HG02870 (cell line): ENCODE measurements at regions not wholly inside any gene's neighbourhood (a gene's known extent, or its start where the extent isn't known, plus 50 kb on each side); places are given as distances from the start of the nearest gene placed in this dataset.

Source experiments
- ATAC-seq: cut with Tn5 transposase; IDR thresholded peaks from one replicate; pipeline ENCODE4 v1.9.1; 2021; ENCODE audit warnings: mild to moderate bottlenecking, moderate library complexity; ENCODE audit not compliant: unreplicated experiment

DNA sequence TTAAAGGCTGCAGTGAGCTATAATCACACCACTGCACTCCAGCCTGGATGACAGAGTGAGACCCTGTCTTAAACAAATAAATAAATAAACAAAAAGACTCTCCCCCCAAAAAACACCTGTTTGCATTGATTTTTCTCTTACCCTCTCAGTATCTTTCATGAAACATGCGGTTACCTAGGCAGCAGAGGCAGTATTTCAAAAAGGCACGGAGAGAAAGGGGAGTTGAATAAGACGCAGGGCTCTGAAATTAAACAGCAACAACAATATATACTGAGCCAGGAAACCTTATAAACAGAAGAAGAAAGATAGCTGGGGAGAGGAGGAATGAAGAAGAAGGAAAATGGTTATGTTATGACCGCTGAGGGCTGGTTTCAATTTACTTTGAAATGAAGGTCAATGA lies 277.6 kb downstream of the BTG1 start:
- no peak for ATAC-seq

DNA sequence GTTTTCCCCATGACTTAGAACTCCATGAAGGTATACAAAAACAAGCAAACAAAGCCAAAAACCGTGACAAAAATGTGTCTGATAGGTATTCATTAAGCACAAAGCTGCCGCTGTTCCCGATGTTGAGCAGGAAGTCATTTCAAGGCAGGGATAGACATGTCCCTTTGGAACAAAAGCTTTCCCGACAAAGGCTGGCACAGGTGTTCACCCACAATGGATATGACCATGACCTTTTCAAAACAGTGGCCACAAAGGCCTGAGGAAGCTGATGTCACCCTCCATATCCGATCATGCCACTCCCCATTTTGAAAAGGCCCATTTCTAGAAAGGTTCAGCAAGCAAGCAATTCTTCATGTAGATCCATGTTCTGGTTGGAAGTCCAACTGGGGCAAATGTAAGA lies 279.1 kb downstream of the BTG1 start:
- ATAC-seq: no peak

DNA sequence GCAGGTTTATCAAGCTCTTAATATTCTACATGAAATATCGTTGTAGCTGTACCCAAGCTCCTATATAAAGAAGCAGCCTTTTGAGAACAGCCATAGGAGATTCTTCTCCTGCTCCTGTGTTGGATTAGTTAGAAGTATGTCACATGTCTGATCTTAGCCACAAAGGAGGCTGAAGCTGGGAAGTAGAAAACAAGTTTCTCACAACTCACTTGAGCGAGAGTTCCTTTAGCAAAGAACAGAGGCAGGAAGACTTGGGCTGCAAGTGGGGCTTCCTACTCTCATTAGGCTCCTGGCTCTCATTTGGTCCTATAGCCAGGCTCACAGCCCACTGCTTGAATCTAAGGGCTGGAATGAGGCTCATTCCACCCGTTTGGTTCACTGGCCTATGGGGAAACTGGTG lies 281.9 kb downstream of the BTG1 start:
- no peak for ATAC-seq

DNA sequence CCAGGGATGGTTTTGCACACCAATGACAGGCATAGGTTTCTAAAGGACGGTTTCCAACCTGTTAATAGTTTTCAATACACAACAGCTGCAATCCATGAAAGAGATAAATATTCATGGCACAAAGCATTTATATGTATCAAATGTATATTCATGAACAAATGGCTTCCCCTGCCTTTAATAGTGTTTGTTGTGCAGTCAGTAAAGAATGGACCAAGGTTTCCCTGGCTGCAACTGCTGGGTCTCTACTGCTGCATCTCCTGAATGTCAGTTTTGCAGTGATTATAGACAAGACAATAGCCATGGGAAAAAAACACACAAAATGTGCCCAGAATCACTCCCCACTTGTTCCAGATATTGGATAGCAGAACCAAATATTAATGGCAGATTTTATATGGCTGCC lies 284.1 kb downstream of the BTG1 start:
- ATAC-seq: no peak

DNA sequence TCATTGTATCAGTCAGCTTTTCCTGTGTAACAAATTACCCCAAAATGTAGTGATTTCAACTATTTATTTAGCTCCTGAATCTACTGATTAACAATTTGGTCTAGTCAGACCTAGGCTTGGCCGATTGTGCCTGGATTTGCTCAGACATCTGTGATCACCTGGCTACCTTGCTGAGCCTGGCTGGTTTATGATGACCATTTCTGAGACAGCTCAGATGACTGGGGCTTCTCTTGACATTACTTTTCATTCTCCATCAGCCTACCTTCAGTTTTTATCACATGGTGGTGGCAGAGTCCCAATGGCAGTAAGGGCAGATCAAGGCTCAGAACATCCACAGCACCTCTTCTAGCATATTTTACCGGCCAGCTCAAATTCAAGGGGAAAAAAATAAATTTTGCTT lies 286.3 kb downstream of the BTG1 start:
- ATAC-seq: no peak

DNA sequence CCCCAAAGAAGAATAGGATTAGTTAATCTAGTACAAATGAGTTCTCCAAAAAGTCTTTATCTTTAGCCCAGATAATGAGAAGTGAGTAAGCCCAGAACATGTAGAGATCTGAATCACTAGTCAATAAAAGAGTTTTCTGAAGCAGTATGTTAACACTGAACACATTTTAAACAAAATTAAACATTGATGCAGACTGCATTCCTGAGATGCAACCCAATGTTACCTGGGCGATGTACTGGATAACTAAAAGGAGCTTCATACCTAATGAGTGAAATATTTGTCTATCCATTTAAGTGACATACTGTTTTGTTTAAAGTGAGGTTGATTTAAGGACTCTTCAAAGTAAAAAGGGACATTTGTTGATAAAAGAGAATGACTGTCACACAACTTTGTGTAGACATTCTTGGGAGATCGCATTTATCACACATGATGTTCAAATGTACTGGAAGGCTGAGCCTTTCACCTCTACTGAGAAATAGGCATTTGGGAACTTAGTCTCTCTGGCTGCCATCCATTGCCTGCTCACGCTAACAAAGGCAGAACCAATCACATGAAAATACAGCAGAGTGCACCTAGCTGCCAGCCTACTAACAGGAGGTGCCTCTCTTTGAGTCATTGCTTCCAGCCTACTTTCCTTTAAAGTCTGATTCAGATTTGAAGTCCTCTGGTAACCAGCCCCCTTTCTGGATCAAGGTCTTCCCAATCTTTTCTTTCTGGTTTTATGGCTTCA lies 287.7 kb downstream of the BTG1 start:
- no peak for ATAC-seq

DNA sequence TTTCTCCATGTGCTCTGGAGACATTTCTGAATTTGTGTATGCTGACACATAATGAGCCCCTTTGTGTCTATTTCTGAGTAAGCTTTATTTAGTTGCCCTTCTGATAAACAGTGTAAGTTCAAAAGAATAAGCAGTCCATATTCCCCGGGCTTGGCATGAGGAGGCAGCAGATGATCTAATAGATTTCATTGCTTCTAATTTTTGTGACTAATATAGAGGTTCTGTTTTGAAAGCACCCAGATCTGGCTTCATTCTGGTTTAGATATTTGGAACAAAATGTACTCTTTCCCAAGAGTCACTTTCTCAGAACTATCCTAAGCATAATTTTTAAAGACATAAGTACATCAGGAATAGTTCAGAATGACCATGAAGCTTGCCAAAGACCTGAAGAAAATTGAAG lies 290.9 kb downstream of the BTG1 start:
- ATAC-seq: no peak

DNA sequence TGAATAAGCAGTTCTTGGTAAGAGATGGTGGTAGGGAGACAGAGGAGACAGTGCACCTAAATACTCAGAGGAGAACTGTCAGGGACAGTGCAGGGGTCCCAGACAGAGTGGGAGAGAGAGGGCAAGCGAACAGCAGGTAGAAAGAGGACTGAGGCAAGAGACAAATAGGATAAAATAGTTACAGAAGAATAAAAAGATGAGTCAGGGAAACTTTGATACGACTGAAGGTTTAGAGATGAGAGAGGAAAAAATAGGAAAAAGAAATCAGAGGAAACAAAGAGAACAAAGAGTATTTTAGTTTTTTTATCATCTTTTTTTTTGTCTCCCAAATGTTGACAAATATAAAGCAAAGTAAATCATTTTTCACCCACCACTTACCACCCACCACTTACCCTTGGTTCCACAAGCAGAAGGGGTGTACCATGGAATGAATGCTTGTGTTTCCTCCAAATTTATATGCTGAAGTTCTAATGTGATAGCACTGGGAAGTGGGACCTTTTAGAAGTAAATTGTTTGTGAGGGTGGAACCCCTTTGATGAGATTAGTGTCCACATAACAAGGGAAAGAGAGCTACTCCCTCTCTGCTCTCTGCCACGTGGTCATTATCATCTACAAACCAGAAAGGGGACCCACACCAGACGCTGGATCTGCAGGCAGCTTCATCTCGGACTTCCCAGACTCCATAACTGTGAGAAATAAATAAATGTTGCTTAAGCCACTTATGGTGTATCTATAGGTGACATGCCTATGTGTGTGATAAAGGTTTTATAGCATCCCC lies 292.1 kb downstream of the BTG1 start:
- ATAC-seq: no peak

DNA sequence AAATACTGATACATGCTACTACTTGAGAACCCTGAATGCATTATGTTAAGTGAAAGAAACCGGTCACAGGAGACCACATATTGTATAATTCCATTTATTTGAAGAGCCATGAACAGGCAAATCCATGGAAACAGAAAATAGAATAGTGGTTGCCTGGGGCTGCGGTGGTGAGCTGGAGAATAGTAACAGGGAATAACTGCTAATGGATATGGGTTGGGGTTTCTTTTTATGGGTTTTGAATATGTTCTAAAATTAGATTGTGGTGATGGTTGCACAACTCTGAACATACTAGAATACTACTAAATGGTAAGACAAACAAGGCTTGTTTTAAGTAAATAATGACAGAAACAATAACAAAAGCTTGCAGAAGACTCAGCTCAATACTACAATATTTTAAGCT lies 293.0 kb downstream of the BTG1 start:
- no peak for ATAC-seq

DNA sequence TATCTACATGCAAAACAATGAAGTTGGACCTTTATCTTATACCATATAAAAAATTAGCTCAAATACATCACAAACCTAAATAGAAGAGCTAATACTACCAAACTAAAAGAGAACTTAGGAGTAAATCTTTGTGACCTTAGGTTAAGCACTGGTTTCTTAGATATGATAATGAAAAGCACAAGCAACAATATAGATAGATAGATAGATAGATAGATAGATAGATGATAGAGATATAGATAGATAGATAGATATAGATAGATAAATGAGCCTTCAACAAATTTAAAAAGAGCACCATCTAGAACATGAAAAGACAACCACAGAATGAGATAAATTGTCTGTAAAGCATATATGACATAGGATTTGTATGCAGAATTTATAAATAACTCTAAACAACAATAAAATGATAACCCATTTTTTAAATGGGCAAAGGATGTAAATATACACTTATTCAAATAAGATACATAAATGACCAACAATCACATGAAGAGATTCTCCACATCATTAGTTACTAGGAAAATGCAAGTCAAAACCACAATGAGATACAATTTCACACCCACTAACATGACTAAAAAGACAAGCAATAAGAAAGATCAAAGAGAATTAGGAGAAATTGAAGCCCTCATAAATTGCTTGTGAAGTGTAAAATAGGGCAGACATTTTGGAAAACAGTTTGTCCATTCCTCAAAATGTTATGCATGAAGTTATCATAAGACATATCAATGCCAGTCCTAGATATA lies 293.7 kb downstream of the BTG1 start:
- no peak for ATAC-seq

DNA sequence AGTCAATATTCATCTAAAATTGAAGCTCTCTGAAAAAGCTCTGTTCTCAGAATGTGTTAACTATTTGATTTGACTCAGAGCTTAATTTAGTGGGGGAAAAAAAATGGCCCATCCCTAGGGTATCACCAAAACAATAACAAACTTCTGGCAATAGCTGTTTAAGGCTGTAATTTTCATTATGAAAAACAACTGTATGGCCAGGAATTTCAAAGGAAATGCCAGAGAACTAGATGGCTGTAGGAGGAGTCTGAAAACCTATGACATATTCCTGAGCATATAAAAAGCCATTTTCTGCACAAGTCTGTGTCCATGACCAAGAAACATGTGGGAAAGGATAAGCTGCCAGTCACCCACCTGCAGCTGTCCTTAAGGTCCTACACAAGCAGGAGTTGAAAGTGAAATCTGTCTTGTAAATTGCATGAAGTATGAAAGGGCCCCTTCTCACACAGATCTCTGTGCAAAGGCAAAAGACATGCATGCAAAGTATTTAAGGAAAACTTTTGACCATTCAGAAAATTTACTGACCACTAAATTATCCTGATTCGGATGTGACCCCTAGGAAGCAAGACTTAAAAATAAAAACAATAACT lies 299.1 kb downstream of the BTG1 start:
- ATAC-seq: no peak

DNA sequence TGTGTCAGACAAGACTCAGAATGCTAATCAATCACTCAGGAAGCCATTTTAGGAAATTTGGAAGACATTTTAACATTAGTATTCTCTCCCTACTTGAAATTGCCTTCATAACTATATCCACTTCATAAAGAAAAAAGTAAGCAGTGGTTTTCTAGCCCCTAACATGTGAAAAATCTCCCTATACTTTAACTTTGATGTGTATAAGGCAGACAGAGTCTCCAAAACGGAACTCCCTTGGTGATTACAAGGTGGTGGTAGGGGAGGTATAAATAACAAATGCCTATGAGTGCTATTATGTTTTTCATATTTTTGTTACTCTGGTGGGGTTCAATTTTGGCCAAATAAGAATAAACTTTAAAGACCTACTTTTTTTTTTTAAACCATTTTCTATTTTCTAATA lies 300.3 kb downstream of the BTG1 start:
- ATAC-seq: no peak

DNA sequence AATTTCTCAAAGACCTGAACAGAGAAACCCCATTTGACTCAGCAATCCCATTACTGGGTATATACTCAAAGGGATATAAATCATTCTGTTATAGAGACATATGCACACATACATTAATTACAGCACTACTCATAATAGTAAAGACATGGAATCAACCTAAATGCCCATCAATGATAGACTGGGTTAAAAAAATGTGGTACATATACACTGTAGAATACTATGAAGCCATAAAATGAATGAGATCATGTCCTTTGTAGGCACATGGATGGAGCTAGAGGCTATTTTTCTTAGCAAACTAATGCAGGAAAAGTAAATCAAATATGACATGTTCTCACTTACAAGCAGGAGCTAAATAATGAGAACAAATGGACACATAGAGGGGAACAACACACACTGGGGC lies 303.8 kb downstream of the BTG1 start:
- ATAC-seq: no peak

DNA sequence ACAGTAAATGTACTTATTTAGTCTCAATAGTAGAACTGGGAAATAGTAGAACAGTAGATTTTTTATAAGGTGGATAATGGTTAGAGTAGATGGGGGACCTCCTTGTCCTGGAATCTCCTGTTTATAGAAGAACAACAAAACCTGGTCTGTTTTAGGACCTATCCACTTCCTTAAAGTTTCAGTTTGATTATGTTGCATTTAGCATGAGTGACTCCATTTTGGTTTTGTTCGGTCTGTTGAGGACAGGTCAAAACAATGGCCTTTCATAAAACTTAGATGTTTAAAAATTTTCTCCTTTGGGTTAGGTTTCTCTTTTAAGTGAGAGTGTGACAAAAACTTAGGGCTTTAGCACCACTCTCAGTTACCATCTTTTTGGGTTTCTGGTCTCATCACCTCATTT lies 308.9 kb downstream of the BTG1 start:
- no peak for ATAC-seq

DNA sequence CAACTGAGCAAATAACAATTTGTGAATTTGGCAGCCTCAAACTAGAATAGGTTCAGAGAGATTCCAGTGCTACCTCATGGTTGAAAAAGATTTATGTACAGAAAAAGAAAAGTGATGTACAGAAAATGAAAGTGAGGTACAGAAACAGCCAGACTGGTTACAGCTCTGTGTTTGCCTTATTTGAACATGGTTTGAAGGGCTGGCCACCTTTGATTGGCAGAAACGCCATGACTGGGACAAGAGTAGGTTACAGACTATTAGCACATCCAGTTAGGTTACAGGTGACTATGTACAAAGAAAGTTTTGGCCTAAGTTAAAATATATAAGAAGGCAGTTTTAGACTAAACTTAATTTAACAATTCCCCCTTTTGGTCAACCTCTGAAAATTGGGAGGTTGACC lies 309.4 kb downstream of the BTG1 start:
- ATAC-seq: no peak

DNA sequence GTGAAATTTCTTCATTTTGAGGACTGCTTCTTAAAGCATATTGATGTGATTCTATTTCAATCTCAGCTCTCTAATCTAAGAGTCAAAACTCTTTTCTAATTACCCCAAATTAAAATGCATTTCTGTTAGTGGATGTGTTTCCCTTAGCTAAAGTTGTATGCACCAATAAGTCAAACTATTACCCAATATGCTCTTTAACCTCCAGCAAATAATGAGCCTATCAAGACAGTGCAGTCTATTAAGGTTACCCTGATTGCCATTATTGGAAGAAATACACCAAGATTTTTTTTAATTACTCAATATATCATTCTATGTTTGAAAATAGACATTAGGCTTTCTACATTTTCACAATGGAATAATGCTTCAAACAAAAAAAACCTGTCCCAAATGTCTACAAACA lies 310.0 kb downstream of the BTG1 start:
- no peak for ATAC-seq

DNA sequence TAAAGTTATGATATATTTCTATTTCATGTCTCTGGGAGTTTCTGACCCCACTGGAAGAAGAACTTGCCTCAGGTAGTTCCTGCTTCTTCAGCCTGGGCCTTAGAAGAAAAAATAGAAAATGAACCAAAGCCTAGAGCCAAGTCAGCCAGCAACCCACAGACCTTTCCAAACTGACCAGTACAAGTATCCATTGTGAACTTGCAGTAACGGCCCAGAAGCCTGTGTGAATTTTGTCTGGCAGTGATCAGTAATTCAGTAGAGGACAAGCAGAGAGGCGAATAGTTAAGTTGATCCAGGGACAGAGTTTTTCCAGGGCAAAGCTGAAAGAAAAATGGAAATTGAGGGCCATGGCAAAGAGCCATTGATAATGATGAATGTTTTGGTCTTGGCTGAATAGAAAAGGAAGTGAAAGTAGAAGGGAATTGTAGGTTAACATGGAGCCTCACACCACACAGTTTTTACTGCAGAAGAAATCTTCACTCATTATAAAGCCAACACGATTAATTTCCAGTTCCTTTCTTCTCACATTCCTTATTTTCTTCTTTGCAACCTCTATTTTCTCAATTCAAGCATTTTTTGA lies 311.8 kb downstream of the BTG1 start:
- ATAC-seq: no peak

DNA sequence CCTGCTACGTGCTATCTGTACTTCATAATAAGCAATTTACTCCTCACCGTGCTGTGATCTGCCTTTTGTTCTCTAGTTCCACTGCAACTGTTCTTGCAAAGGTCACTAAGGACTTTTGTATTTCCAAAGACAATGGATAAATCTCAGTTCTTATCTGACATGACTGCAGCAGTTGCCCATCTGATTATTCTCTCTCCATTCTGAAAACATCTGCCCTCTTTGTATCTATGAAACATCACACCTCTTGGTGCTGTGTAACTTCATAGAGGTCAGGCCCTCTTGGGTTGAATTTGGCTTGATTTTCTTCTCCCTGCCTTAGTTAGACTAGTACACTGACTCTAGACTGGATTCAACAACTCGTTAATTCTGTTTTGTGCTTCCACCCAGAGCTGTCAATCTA lies 319.6 kb downstream of the BTG1 start:
- ATAC-seq: no peak

DNA sequence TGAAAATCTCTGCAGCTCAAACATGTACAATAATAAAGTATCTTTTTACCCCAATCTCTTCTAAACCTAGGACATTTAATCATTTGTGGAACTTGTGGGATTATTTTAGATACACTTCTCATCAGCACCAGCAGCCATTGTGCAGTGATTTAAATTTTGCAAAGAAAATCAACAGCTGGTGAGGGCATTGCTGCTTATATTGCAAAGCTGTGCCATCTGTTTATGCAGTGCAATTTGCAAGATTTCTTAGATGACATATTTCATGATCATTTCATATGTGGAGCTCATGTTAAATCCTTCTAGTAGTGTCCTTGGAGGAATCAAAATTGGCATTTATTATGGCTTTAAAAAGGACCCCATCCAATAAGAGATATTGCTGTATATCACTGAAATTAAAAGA lies 320.7 kb downstream of the BTG1 start:
- ATAC-seq: no peak

DNA sequence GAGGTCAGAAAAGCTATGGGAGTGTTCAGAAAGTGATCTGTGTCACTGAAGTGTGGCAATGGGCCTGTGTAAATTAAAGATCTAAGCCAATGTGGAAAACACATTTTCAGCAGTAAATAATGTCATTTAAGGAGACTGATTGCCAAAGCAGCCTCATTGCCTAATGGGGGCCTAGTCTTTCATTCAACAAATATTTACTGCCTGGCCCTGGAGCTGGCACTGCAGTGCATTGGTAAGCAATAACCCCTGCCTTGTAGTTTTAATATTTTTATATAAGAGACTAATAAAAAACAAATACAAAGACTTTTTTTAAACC lies 326.6 kb downstream of the BTG1 start:
- no peak for ATAC-seq
